Glutamatergic neuron (in vitro differentiated cells): ENCODE measurements at regions not wholly inside any gene's neighbourhood (a gene's known extent, or its start where the extent isn't known, plus 50 kb on each side); places are given as distances from the start of the nearest gene placed in this dataset.

Source experiments
- DNase-seq: peaks from one replicate; pipeline ENCODE4 v3.0.0; 2022
- H3K27ac Mint-ChIP-seq: one replicate; pipeline ENCODE4 v1.8.0; 2020; ENCODE audit warnings: mild to moderate bottlenecking, mixed read lengths, inconsistent platforms; ENCODE audit not compliant: unreplicated experiment
- H3K27me3 Mint-ChIP-seq: one replicate; pipeline ENCODE4 v1.8.0; 2020; ENCODE audit warnings: mild to moderate bottlenecking, moderate library complexity, mixed read lengths, inconsistent platforms; ENCODE audit not compliant: unreplicated experiment
- H3K36me3 Mint-ChIP-seq: one replicate; pipeline ENCODE4 v1.8.0; 2020; ENCODE audit warnings: mild to moderate bottlenecking, mixed read lengths, inconsistent platforms; ENCODE audit not compliant: unreplicated experiment
- H3K4me1 Mint-ChIP-seq: one replicate; pipeline ENCODE4 v1.8.0; 2020; ENCODE audit warnings: mild to moderate bottlenecking, low read depth, mixed read lengths, inconsistent platforms; ENCODE audit not compliant: unreplicated experiment
- H3K4me3 Mint-ChIP-seq: one replicate; pipeline ENCODE4 v1.8.0; 2020; ENCODE audit warnings: mild to moderate bottlenecking, mixed read lengths, inconsistent platforms; ENCODE audit not compliant: unreplicated experiment
- H3K9me3 Mint-ChIP-seq: one replicate; pipeline ENCODE4 v1.8.0; 2020; ENCODE audit warnings: mild to moderate bottlenecking, moderate library complexity, mixed read lengths, inconsistent platforms; ENCODE audit not compliant: unreplicated experiment
- CTCF ChIP-seq: fragments of 200-600 bp; sonication (generic); IDR thresholded peaks from one replicate; pipeline ENCODE4 v1.5.0; 2021; ENCODE audit not compliant: partially characterized antibody, unreplicated experiment

- H3K27me3 Mint-ChIP-seq, result no peaks in the 10 kb centered on the region
- H3K4me3 Mint-ChIP-seq, result no peak overlapping the region
- no peak overlapping the region for H3K27ac Mint-ChIP-seq
- no peaks in the 10 kb centered on the region for H3K4me1 Mint-ChIP-seq
- no peaks in the 10 kb centered on the region for H3K36me3 Mint-ChIP-seq
- H3K9me3 Mint-ChIP-seq, result no peaks in the 10 kb centered on the region
- DNase-seq, result no peak
- TF ChIP-seq CTCF, result no peak
These were observed 762.4 kb upstream of the SLC35B3 start for GRCh38 chr6:9197726-9198125.

GRCh38 chr6:9195322-9195721 is 760.0 kb upstream of the SLC35B3 start:
- no peaks in the 10 kb centered on the region for H3K4me1 Mint-ChIP-seq
- no peak overlapping the region for H3K4me3 Mint-ChIP-seq
- H3K27me3 Mint-ChIP-seq, result no peaks in the 10 kb centered on the region
- H3K9me3 Mint-ChIP-seq, result no peaks in the 10 kb centered on the region
- no peak for TF ChIP-seq CTCF
- H3K27ac Mint-ChIP-seq, result no peak overlapping the region
- H3K36me3 Mint-ChIP-seq, result no peaks in the 10 kb centered on the region
- DNase-seq, result no peak

DNA sequence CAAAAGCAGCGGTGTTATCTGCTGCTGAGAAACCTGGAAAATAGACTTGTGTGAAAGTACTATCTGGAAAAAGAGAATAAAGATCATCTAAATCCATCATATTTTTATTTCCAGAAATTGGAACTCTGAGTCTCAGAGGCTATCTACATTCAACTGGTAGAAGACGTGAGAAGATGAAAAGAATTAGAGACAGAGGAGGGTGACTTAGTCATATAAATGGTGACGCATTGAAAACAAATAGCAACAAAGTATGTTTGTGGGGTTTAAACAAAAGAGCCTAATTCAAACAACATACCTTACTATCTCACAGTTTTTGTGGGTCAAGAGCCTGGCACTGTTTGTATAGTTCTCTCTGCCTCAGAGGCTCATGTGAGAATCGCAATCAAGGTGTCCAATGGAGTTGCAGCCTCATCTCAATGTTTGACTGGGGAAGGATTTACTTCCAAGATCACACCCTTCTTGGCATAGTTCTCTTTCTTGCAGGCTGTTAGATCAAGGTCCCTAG is 757.1 kb upstream of the SLC35B3 start:
- no peak for TF ChIP-seq CTCF
- no peak for DNase-seq
- H3K9me3 Mint-ChIP-seq, result no peaks in the 10 kb centered on the region
- no peaks in the 10 kb centered on the region for H3K36me3 Mint-ChIP-seq
- H3K4me3 Mint-ChIP-seq, result no peak overlapping the region
- H3K27ac Mint-ChIP-seq, result no peak overlapping the region
- no peaks in the 10 kb centered on the region for H3K27me3 Mint-ChIP-seq
- peaks cover 10% of the 10 kb centered on the region for H3K4me1 Mint-ChIP-seq

GRCh38 chr6:9186148-9186547 is 750.8 kb upstream of the SLC35B3 start:
- no peaks in the 10 kb centered on the region for H3K9me3 Mint-ChIP-seq
- no peak overlapping the region for H3K27ac Mint-ChIP-seq
- no peak for DNase-seq
- H3K4me1 Mint-ChIP-seq, result peaks cover 10% of the 10 kb centered on the region
- no peaks in the 10 kb centered on the region for H3K36me3 Mint-ChIP-seq
- H3K27me3 Mint-ChIP-seq, result no peaks in the 10 kb centered on the region
- no peak overlapping the region for H3K4me3 Mint-ChIP-seq
- no peak for TF ChIP-seq CTCF

- no peak overlapping the region for H3K4me3 Mint-ChIP-seq
- H3K27ac Mint-ChIP-seq, result no peak overlapping the region
- H3K4me1 Mint-ChIP-seq, result no peaks in the 10 kb centered on the region
- no peak for TF ChIP-seq CTCF
- no peaks in the 10 kb centered on the region for H3K27me3 Mint-ChIP-seq
- DNase-seq, result no peak
- H3K9me3 Mint-ChIP-seq, result no peaks in the 10 kb centered on the region
- no peaks in the 10 kb centered on the region for H3K36me3 Mint-ChIP-seq
These were observed 742.7 kb upstream of the SLC35B3 start for GRCh38 chr6:9178071-9178470.
